ENCODE measurements at regions not wholly inside any gene's neighbourhood (a gene's known extent, or its start where the extent isn't known, plus 50 kb on each side); places are given as distances from the start of the nearest gene placed in this dataset.
"Not testable (repeated sequence)": the region's sequence is repeated elsewhere in the genome, so short reads cannot be mapped to it uniquely, and the experiment has no call there.

DNA sequence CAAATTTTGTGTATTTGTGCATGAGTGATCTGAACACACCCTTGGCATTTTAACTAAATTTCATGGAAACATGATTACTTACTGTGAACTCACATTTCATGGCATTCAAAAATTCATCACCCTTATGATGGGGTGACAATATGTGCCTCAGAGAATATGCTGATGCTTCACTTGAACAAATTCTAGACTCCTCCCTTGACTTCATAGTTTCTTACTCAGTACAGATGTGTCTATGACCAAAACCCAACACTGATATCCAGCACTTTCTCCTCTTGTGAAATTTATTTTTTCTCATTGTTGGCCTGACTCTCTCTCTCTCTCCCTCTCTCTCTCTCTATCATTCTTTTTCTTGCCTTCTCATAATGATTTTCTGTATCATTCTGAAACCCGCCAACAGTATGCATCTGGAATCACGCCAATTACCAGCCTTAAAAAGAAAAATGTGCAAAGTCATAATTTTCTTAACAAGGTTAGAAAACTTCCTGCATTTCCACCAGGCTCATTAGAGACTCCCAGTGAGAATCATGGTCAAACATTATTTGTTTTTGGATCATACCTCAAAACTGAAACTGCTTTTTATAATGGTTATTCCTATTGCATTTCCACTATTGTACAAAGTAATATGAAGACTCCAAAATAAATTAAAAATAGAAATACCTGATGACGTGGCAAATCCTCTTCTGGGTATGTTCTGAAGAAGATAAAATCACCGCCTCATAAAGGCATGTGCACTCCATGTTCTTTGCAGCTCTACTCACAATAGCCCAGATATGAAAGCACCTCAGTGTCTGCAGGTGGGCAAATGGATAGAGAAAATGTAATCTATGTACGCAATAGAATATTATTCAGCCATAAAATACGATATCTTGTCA, 722.2 kb downstream of the TMEM121 start:
- H3K9me3 ChIP-seq (ENCODE audit: insufficient read depth, low read depth, low read length) = peaks cover 67% of the 10 kb centered on the region
- H3K27ac ChIP-seq (ENCODE audit: low read length) = no peak overlapping the region
- H3K4me1 ChIP-seq (ENCODE audit: insufficient read depth, low read length) = no peaks in the 10 kb centered on the region
- H3K27me3 ChIP-seq (ENCODE audit: insufficient read depth, low read length) = no peaks in the 10 kb centered on the region
- no peaks in the 10 kb centered on the region for H3K36me3 ChIP-seq (ENCODE audit: insufficient read depth, low read depth, low read length)
- no peak overlapping the region for H3K4me3 ChIP-seq (ENCODE audit: low read length)
- no peak overlapping the region for H3K9ac ChIP-seq (ENCODE audit: low read depth, low read length)

DNA sequence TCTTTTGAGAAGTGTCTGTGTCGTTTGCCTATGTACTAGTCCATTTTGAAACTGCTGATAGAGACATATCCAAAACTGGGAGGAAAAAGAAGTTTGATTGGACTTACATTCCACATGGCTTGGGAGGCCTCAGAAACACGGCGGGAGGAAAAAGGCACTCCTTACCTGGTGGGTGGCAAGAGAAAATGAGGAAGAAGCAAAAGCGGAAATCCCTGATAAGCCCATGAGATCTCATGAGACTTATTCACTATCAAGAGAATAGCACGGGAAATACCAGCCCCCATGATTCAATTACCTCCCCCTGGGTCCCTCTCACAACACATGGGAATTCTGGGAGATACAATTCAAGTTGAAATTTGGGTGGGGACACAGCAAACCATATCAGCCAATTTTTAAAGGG, 727.6 kb downstream of the TMEM121 start:
- H3K9me3 ChIP-seq (ENCODE audit: insufficient read depth, low read depth, low read length) = peaks cover 82% of the 10 kb centered on the region

DNA sequence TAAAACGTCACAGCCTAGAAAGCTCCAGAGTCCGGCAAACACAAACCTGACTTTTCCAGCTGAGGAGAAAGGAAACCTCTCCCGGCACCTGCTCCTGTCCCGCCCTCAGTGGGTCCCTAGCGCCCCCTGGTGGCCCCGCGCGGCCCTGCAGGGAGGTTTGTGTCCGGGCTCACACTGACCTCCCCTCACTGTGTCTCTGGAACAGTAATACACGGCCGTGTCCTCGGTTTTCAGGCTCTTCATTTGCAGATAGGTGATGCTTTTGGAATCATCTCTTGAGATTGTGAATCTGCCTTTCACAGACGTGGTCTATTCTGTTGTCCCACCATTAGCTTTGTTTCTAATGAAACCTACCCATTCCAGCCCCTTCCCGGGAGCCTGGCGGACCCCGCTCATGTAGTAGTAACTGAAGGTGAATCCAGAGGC, 731.2 kb downstream of the TMEM121 start:
- H3K9ac ChIP-seq (ENCODE audit: low read depth, low read length); H3K36me3 ChIP-seq (ENCODE audit: insufficient read depth, low read depth, low read length); H3K4me1 ChIP-seq (ENCODE audit: insufficient read depth, low read length); H3K27ac ChIP-seq (ENCODE audit: low read length); H3K27me3 ChIP-seq (ENCODE audit: insufficient read depth, low read length); H3K4me3 ChIP-seq (ENCODE audit: low read length): not testable (repeated sequence)
- peaks cover 79% of the 10 kb centered on the region for H3K9me3 ChIP-seq (ENCODE audit: insufficient read depth, low read depth, low read length)

More for the DNA sequence above, 727.6 kb downstream of the TMEM121 start:
- not testable (repeated sequence) for H3K27ac ChIP-seq (ENCODE audit: low read length); H3K27me3 ChIP-seq (ENCODE audit: insufficient read depth, low read length); H3K4me3 ChIP-seq (ENCODE audit: low read length); H3K9ac ChIP-seq (ENCODE audit: low read depth, low read length); H3K36me3 ChIP-seq (ENCODE audit: insufficient read depth, low read depth, low read length); H3K4me1 ChIP-seq (ENCODE audit: insufficient read depth, low read length)

DNA sequence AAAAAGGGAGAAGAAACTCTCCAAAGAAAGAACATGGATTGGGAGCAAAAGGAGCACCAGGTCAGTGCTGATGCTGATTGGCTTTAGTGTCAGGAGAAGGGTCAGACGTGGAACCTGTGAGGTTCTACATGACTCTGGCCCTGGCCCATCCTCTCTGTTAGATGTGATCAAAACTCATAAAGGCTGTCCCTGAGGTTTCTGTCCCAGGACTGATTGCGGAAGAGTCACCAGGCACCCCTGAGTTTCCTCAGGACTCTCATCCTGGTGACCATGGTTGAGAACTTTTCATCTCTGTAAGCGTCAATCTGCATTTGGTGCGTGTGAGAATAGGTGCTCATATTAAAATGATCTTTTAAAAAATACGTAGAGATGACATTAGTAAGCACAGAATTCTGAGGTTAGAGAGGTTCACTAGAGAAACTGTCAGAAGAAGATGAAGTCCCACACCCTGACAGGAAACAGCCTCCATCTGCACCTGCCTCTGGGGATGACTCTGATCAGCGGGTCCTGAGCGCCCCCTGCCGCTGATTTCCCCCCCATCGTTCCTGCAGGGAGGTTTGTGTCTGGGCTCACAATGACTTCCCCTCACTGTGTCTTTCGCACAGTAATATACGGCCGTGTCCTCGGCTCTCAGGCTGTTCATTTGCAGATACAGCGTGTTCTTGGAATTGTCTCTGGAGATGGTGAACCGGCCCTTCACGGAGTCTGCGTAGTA, 741.8 kb downstream of the TMEM121 start:
- Histone ChIP-seq H3K4me1 (ENCODE audit: insufficient read depth, low read length) (no peaks in the 10 kb centered on the region), H3K4me3 (ENCODE audit: low read length) (no peak overlapping the region), H3K9me3 (ENCODE audit: insufficient read depth, low read depth, low read length) (peaks cover 93% of the 10 kb centered on the region), H3K36me3 (ENCODE audit: insufficient read depth, low read depth, low read length) (no peaks in the 10 kb centered on the region), H3K9ac (ENCODE audit: low read depth, low read length) (no peak overlapping the region), H3K27me3 (ENCODE audit: insufficient read depth, low read length) (no peaks in the 10 kb centered on the region), H3K27ac (ENCODE audit: low read length) (no peak overlapping the region)

DNA sequence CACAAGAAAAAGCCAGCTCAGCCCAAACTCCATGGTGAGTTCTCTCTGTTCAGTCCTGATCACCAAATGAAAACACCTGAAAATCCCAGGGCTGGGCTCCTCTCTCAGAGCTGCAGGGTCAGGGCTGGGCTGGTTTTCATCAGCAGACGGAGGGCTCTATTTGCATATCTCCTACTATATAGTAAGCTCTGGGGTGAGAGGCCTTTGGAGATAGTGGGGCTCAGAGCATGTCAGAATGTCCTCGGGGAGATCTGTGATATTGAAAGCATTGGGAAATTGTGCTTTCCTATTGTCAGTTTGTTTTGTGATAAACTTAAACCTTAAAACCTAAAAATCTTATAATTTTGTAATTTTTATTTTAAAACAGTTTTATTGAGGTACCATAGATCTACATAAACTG, 742.6 kb downstream of the TMEM121 start:
- Histone ChIP-seq H3K4me1 (ENCODE audit: insufficient read depth, low read length) (no peaks in the 10 kb centered on the region), H3K9ac (ENCODE audit: low read depth, low read length) (no peak overlapping the region)

DNA sequence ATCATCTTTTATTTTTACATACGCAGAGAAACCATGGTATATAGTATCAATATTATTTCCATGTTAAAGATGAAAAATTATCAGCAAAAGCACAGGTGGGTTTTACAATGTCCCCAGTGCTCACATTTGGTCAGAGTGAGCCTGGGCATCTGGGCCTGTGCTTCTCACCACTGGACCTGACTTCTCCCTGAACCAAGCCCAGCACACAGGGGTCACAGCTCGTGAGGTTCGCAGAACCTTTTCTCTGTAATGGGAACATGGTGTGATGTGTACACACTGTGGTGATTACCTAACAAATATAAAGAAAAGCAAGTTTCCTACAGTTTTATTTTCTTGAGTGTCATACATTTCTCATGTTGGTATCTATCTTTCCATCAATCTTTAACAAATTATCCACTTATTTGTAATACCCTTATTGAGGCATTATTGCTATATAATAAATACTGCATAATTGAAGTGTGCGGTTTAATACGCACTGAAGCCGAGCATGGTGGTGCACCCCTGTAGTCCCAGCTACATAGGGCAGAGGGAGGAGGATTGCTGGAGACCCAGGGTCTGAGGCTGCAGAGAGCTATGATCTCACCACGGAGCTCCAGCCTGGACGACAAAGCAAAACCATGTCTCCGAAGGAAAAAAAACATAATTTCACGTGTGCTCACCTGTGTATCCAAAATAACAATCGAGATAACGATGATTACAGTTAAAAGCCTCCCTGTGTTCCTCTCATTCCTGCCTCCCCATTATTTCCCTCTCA, 743.2 kb downstream of the TMEM121 start:
- Histone ChIP-seq H3K36me3 (ENCODE audit: insufficient read depth, low read depth, low read length) (no peaks in the 10 kb centered on the region), H3K27ac (ENCODE audit: low read length) (no peak overlapping the region), H3K9me3 (ENCODE audit: insufficient read depth, low read depth, low read length) (peaks cover 92% of the 10 kb centered on the region), H3K27me3 (ENCODE audit: insufficient read depth, low read length) (no peaks in the 10 kb centered on the region), H3K4me1 (ENCODE audit: insufficient read depth, low read length) (no peaks in the 10 kb centered on the region), H3K9ac (ENCODE audit: low read depth, low read length) (no peak overlapping the region), H3K4me3 (ENCODE audit: low read length) (no peak overlapping the region)

More for the DNA sequence above, 742.6 kb downstream of the TMEM121 start:
- Histone ChIP-seq H3K27me3 (ENCODE audit: insufficient read depth, low read length) (no peaks in the 10 kb centered on the region), H3K27ac (ENCODE audit: low read length) (no peak overlapping the region), H3K4me3 (ENCODE audit: low read length) (no peak overlapping the region), H3K9me3 (ENCODE audit: insufficient read depth, low read depth, low read length) (peaks cover 93% of the 10 kb centered on the region), H3K36me3 (ENCODE audit: insufficient read depth, low read depth, low read length) (no peaks in the 10 kb centered on the region)

DNA sequence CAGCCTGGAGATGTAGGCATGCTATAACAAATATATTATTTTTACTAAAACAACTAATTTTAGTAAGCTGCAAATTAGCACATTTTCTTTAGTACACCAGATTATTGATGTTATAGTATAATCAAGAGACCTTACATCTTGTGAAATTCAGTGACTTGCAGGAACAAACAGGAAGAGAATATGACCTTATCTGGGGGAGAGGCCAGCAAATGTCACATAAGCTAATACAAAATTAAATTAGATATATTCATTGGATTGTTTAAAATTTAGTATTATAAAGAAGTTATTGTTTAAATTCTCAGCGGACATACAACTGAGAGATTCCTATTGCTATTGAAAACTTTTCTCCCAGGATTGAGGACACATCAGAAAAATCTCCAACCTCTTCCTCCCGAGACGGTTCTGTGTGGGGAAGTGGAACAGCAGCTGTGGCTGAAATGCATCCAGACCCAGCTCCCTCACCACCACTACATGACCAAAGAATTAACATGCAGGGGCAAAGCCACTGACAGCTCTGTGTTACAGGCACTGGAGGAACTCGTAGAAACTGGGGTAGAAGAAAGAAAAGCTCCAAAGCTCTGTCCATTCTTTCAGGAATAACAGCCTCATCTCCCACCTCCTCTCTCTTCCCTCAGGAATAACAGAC, 744.2 kb downstream of the TMEM121 start:
- H3K4me1 ChIP-seq (ENCODE audit: insufficient read depth, low read length); H3K4me3 ChIP-seq (ENCODE audit: low read length); H3K27me3 ChIP-seq (ENCODE audit: insufficient read depth, low read length); H3K9ac ChIP-seq (ENCODE audit: low read depth, low read length); H3K27ac ChIP-seq (ENCODE audit: low read length); H3K36me3 ChIP-seq (ENCODE audit: insufficient read depth, low read depth, low read length): not testable (repeated sequence)
- peaks cover 92% of the 10 kb centered on the region for H3K9me3 ChIP-seq (ENCODE audit: insufficient read depth, low read depth, low read length)

DNA sequence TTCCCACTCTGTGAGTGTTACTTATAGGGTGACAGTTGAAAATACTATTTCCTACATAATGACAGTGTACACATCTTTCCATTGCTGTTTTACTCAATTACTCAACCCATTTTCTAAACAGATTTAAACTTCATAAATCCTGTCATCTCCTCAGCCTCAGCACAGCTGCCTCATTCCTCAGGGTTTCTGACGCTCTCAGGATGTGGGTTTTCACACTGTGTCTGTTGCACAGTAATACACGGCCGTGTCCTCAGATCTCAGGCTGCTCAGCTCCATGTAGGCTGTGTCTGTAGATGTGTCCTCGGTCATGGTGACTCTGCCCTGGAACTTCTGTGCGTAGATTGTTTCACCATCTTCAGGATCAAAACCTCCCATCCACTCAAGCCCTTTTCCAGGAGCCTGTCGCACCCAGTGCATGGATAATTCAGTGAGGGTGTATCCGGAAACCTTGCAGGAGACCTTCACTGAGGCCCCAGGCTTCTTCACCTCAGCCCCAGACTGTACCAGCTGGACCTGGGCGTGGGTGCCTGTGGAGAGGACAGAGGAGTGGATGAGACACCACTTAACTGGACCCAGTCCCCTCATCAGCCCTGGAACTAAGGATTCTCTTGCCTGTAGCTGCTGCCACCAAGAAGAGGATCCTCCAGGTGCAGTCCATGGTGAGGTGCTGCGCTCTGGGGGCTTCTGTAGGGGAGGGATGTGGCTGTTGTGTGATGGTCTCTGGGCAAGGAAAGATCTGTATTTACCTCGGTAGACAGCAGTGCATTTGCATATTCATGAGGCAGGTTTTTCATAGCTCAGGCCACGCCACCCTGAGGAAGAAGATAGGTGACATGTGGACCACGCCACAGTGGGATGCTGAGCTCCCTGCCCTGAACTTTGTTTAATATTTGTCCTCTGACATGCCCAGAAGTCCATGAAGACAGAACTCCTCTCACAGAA, 750.2 kb downstream of the TMEM121 start:
- Histone ChIP-seq H3K27me3 (ENCODE audit: insufficient read depth, low read length) (no peaks in the 10 kb centered on the region), H3K36me3 (ENCODE audit: insufficient read depth, low read depth, low read length) (no peaks in the 10 kb centered on the region), H3K4me1 (ENCODE audit: insufficient read depth, low read length) (no peaks in the 10 kb centered on the region), H3K9me3 (ENCODE audit: insufficient read depth, low read depth, low read length) (peaks cover 96% of the 10 kb centered on the region), H3K9ac (ENCODE audit: low read depth, low read length) (no peak overlapping the region), H3K4me3 (ENCODE audit: low read length) (no peak overlapping the region; the same call in 1 of the 2 replicates), H3K27ac (ENCODE audit: low read length) (no peak overlapping the region)

DNA sequence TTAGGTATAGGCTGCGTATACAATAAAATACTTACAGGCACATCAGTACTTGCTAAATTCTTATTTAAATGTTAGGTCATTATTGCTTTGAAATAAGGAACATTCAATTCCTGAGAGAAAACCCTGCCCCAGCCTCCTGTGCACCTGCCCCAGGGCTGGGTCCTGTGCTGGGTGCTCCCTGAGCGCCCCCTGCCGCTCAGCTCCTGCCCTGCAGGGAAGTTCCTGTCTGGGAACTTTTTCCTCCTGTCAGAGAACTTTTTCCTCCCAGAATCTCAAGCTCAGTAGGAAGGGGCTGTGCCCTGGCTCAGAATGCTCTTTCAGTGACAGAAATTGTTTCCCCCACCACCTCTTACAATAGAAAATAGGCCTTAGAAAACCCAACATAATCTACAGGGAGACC, 751.1 kb downstream of the TMEM121 start:
- H3K27me3 ChIP-seq (ENCODE audit: insufficient read depth, low read length) = no peaks in the 10 kb centered on the region
- no peaks in the 10 kb centered on the region for H3K36me3 ChIP-seq (ENCODE audit: insufficient read depth, low read depth, low read length)
- no peaks in the 10 kb centered on the region for H3K4me1 ChIP-seq (ENCODE audit: insufficient read depth, low read length)
- no peak overlapping the region for H3K27ac ChIP-seq (ENCODE audit: low read length)
- H3K9me3 ChIP-seq (ENCODE audit: insufficient read depth, low read depth, low read length) = peaks cover 97% of the 10 kb centered on the region
- no peak overlapping the region for H3K4me3 ChIP-seq (ENCODE audit: low read length)
- no peak overlapping the region for H3K9ac ChIP-seq (ENCODE audit: low read depth, low read length)

DNA sequence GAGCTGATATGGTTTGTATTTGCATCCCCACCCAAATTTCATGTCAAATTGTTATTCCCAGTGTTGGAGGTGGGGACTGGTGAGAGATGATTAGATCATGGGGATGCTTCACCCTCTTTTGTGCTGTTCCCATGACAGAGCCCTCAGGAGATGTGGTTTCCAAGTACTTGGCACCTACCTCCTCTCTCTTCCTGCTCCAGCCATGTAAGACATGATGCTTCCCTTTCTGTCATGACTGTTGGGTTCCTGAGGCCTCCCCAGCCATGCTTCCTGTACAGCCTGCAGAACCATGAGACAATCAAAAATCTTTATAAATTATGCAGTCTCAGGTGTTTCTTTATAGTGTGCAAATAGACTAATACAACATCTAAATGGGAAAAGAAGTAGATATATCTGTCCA, 754.5 kb downstream of the TMEM121 start:
- Histone ChIP-seq H3K4me3 (ENCODE audit: low read length) (no peak overlapping the region), H3K4me1 (ENCODE audit: insufficient read depth, low read length) (no peaks in the 10 kb centered on the region), H3K9me3 (ENCODE audit: insufficient read depth, low read depth, low read length) (peaks cover 97% of the 10 kb centered on the region), H3K36me3 (ENCODE audit: insufficient read depth, low read depth, low read length) (no peaks in the 10 kb centered on the region), H3K27me3 (ENCODE audit: insufficient read depth, low read length) (no peaks in the 10 kb centered on the region), H3K9ac (ENCODE audit: low read depth, low read length) (no peak overlapping the region), H3K27ac (ENCODE audit: low read length) (no peak overlapping the region)
